Activated gamma-delta T cell (primary cell): ENCODE measurements at regions not wholly inside any gene's neighbourhood (a gene's known extent, or its start where the extent isn't known, plus 50 kb on each side); places are given as distances from the start of the nearest gene placed in this dataset.

Experiments used
- DNase-seq: peaks from one replicate; lab custom pipeline; 2025; lab: John Stamatoyannopoulos, UW

GRCh38 chr6:14635934-14636591 is 518.5 kb downstream of the CD83 start:
- DNase-seq, result no peak

- no peak for DNase-seq
Observed at GRCh38 chr6:14638435-14638905, 520.9 kb downstream of the CD83 start.

GRCh38 chr6:14638906-14639761 is 521.6 kb downstream of the CD83 start:
- no peak for DNase-seq

- no peak for DNase-seq
Observed at GRCh38 chr6:14639983-14640599, 522.5 kb downstream of the CD83 start.

GRCh38 chr6:14640631-14641030 is 523.1 kb downstream of the CD83 start:
- DNase-seq, result no peak

GRCh38 chr6:14641423-14642135 is 524.0 kb downstream of the CD83 start:
- DNase-seq, result no peak

- no peak for DNase-seq
Observed at GRCh38 chr6:14642136-14642505, 524.5 kb downstream of the CD83 start.

GRCh38 chr6:14642842-14643241 is 525.3 kb downstream of the CD83 start:
- DNase-seq, result no peak

- no peak for DNase-seq
Observed at GRCh38 chr6:14644381-14644780, 526.8 kb downstream of the CD83 start.

- no peak for DNase-seq
Observed at GRCh38 chr6:14645221-14645620, 527.6 kb downstream of the CD83 start.

GRCh38 chr6:14645841-14646240 is 528.3 kb downstream of the CD83 start:
- DNase-seq, result no peak

- no peak for DNase-seq
Observed at GRCh38 chr6:14646371-14646770, 528.8 kb downstream of the CD83 start.

GRCh38 chr6:14647357-14647756 is 529.8 kb downstream of the CD83 start:
- DNase-seq, result no peak

- DNase-seq, result no peak
Observed at GRCh38 chr6:14652536-14652935, 535.0 kb downstream of the CD83 start.

GRCh38 chr6:14655201-14656061 is 537.9 kb downstream of the CD83 start:
- no peak for DNase-seq

GRCh38 chr6:14656078-14656521 is 538.5 kb downstream of the CD83 start:
- no peak for DNase-seq

GRCh38 chr6:14656649-14657048 is 539.1 kb downstream of the CD83 start:
- no peak for DNase-seq

- DNase-seq, result no peak
Observed at GRCh38 chr6:14658030-14658429, 540.5 kb downstream of the CD83 start.

- DNase-seq, result no peak
Observed at GRCh38 chr6:14658886-14659561, 541.5 kb downstream of the CD83 start.

GRCh38 chr6:14659841-14660240 is 542.3 kb downstream of the CD83 start:
- no peak for DNase-seq
